SU-DHL-6 (cell line): ENCODE measurements at regions not wholly inside any gene's neighbourhood (a gene's known extent, or its start where the extent isn't known, plus 50 kb on each side); places are given as distances from the start of the nearest gene placed in this dataset.

ENCODE experiments used
- H2AFZ ChIP-seq: fragments of 200-600 bp; sonication (generic); 2 replicates; pipeline ENCODE4 v1.6.1; 2014; ENCODE audit warnings: low read depth, mild to moderate bottlenecking, moderate library complexity, mixed read lengths, antibody characterized with exemption, low read length; ENCODE audit not compliant: severe bottlenecking
- H3F3A ChIP-seq: fragments of 200-600 bp; shearing (Covaris generic); 2 replicates; pipeline ENCODE4 v1.6.0; 2016; ENCODE audit warnings: antibody characterized with exemption, mild to moderate bottlenecking; ENCODE audit not compliant: insufficient read depth
- H3K27ac ChIP-seq: fragments of 200-600 bp; sonication (generic); 2 replicates; pipeline ENCODE4 v1.5.1; 2016; ENCODE audit warnings: low read depth, mild to moderate bottlenecking, low read length, moderate library complexity, mixed read lengths
- H3K27me3 ChIP-seq: fragments of 200-600 bp; sonication (generic), shearing (Covaris generic); 2 replicates; pipeline ENCODE4 v1.6.0; 2014; ENCODE audit warnings: mild to moderate bottlenecking, low read length
- H3K36me3 ChIP-seq: fragments of 200-600 bp; sonication (generic); 2 replicates; pipeline ENCODE4 v1.6.1; 2014; ENCODE audit warnings: mild to moderate bottlenecking, low read length, mixed read lengths
- H3K4me2 ChIP-seq: fragments of 300-600, 200-600 bp; shearing (Covaris generic), sonication (generic); 2 replicates; pipeline ENCODE4 v1.6.0; 2014; ENCODE audit warnings: low read length, low read depth, mild to moderate bottlenecking; ENCODE audit not compliant: poor library complexity, severe bottlenecking
- H3K4me3 ChIP-seq: fragments of 200-600 bp; sonication (generic); 2 replicates; pipeline ENCODE4 v1.5.1; 2014; ENCODE audit warnings: antibody characterized with exemption, low read length, mild to moderate bottlenecking, mixed read lengths; ENCODE audit not compliant: insufficient read depth, poor library complexity, severe bottlenecking
- H3K79me2 ChIP-seq: fragments of 200-600 bp; sonication (generic); 2 replicates; pipeline ENCODE4 v1.6.1; 2014; ENCODE audit warnings: mild to moderate bottlenecking, low read length, moderate library complexity; ENCODE audit not compliant: insufficient read depth
- H3K9ac ChIP-seq: fragments of 200-600 bp; sonication (generic); 2 replicates; pipeline ENCODE4 v1.7.0; 2014; ENCODE audit warnings: mild to moderate bottlenecking, low read length
- H3K9me2 ChIP-seq: fragments of 200-600 bp; sonication (generic); replicated peaks from 2 replicates; pipeline ENCODE4 v1.6.1; 2014; ENCODE audit warnings: low read length; ENCODE audit not compliant: insufficient read depth
- H3K9me3 ChIP-seq: fragments of 200-600 bp; sonication (generic); 2 replicates; pipeline ENCODE4 v1.6.1; 2014; ENCODE audit warnings: low read length, mixed read lengths; ENCODE audit not compliant: insufficient read depth
- H4K20me1 ChIP-seq: fragments of 200-600 bp; sonication (generic); 2 replicates; pipeline ENCODE4 v1.6.1; 2014; ENCODE audit warnings: low read depth, mild to moderate bottlenecking, antibody characterized with exemption, low read length, moderate library complexity, mixed read lengths
- EZH2phosphoT487 ChIP-seq: fragments of 200-600 bp; sonication (generic), shearing (Covaris generic); conservative IDR thresholded peaks from 2 replicates; pipeline ENCODE4 v1.6.1; 2018; ENCODE audit warnings: mild to moderate bottlenecking, antibody characterized with exemption, low read length, moderate library complexity, mixed read lengths
- TF ChIP-seq, protein P1 (sequence below): fragments of 200-600 bp; sonication (generic); IDR thresholded peaks from one replicate; pipeline ENCODE4 v1.5.1; 2017; ENCODE audit warnings: antibody characterized with exemption, mild to moderate bottlenecking, low read length, moderate library complexity; ENCODE audit not compliant: insufficient read depth, poor library complexity, severe bottlenecking

- TF ChIP-seq EZH2phosphoT487 = no peak
- TF ChIP-seq, protein P1, sequence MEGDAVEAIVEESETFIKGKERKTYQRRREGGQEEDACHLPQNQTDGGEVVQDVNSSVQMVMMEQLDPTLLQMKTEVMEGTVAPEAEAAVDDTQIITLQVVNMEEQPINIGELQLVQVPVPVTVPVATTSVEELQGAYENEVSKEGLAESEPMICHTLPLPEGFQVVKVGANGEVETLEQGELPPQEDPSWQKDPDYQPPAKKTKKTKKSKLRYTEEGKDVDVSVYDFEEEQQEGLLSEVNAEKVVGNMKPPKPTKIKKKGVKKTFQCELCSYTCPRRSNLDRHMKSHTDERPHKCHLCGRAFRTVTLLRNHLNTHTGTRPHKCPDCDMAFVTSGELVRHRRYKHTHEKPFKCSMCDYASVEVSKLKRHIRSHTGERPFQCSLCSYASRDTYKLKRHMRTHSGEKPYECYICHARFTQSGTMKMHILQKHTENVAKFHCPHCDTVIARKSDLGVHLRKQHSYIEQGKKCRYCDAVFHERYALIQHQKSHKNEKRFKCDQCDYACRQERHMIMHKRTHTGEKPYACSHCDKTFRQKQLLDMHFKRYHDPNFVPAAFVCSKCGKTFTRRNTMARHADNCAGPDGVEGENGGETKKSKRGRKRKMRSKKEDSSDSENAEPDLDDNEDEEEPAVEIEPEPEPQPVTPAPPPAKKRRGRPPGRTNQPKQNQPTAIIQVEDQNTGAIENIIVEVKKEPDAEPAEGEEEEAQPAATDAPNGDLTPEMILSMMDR = peak; percentile 72
- Histone ChIP-seq H3K27me3 (no peaks in the 10 kb centered on the region), H3K79me2 (no peaks in the 10 kb centered on the region), H3K9ac (no peak overlapping the region), H3K36me3 (no peaks in the 10 kb centered on the region), H2AFZ (no peak overlapping the region), H3F3A (no peaks in the 10 kb centered on the region), H3K4me3 (no peak overlapping the region), H3K9me2 (no peaks in the 10 kb centered on the region), H3K9me3 (no peaks in the 10 kb centered on the region), H3K4me2 (no peak overlapping the region), H4K20me1 (no peaks in the 10 kb centered on the region), H3K27ac (no peak overlapping the region)
These were observed 254.5 kb upstream of the VEGFC start for GRCh38 chr4:177047070-177047850.

GRCh38 chr4:177047851-177048174, 255.1 kb upstream of the VEGFC start:
- Histone ChIP-seq H3K9me3 (no peaks in the 10 kb centered on the region), H3K27me3 (no peaks in the 10 kb centered on the region), H2AFZ (no peak overlapping the region), H3K4me2 (no peak overlapping the region), H3K27ac (no peak overlapping the region), H3F3A (no peaks in the 10 kb centered on the region), H3K79me2 (no peaks in the 10 kb centered on the region), H3K9me2 (no peaks in the 10 kb centered on the region), H3K9ac (no peak overlapping the region), H3K36me3 (no peaks in the 10 kb centered on the region), H4K20me1 (no peaks in the 10 kb centered on the region), H3K4me3 (no peak overlapping the region)
- TF ChIP-seq EZH2phosphoT487 = no peak
- TF ChIP-seq, protein P1 = no peak

- Histone ChIP-seq H3K9ac (no peak overlapping the region), H2AFZ (no peak overlapping the region), H3K27ac (no peak overlapping the region), H3K4me3 (no peak overlapping the region), H3K9me2 (no peaks in the 10 kb centered on the region), H3K79me2 (no peaks in the 10 kb centered on the region), H3F3A (no peaks in the 10 kb centered on the region), H3K36me3 (no peaks in the 10 kb centered on the region), H3K27me3 (no peaks in the 10 kb centered on the region), H4K20me1 (no peaks in the 10 kb centered on the region), H3K9me3 (no peaks in the 10 kb centered on the region), H3K4me2 (no peak overlapping the region)
- TF ChIP-seq EZH2phosphoT487 = no peak
- TF ChIP-seq, protein P1 = peak; percentile 37
These were observed 258.1 kb upstream of the NEIL3 start for GRCh38 chr4:177051473-177052060.
